Transverse colon (tissue), 4 donors: ENCODE measurements at regions not wholly inside any gene's neighbourhood (a gene's known extent, or its start where the extent isn't known, plus 50 kb on each side); places are given as distances from the start of the nearest gene placed in this dataset.

Experiments
- DNase-seq: peaks from one replicate; pipeline ENCODE4 v3.0.0-alpha.2; 2019
- H3K27ac ChIP-seq, 4 donors: fragments of 200-600 bp; sonication (generic); 2 replicates each; pipeline ENCODE4 v1.5.1; 2016 to 2018; ENCODE audit warnings: inconsistent platforms in 4 of 4
- H3K27me3 ChIP-seq: fragments of 200-600 bp; sonication (generic); 2 replicates; pipeline ENCODE4 v1.5.1; 2017; ENCODE audit warnings: inconsistent platforms
- H3K36me3 ChIP-seq, 4 donors: fragments of 200-600 bp; sonication (generic); 2 replicates each; pipeline ENCODE4 v1.5.1; 2017 to 2019; ENCODE audit warnings: inconsistent platforms in 4 of 4
- H3K4me1 ChIP-seq, 4 donors: fragments of 200-600 bp; sonication (generic); 2 replicates each; pipeline ENCODE4 v1.5.1; 2017 to 2020; ENCODE audit warnings: inconsistent platforms in 4 of 4
- H3K4me3 ChIP-seq, 4 donors: fragments of 200-600 bp; sonication (generic); 1 replicate in 1 of 4; 2 replicates in 3 of 4; pipeline versions ENCODE4 v1.5.1 to v1.6.1; 2017 to 2019; ENCODE audit warnings: inconsistent platforms in 4 of 4
- H3K9me3 ChIP-seq, 2 donors: fragments of 200-600 bp; sonication (generic); 2 replicates each; pipeline ENCODE4 v1.5.1; 2017 to 2019; ENCODE audit warnings: inconsistent platforms in 2 of 2
- EP300 ChIP-seq: sonication (generic); formaldehyde crosslinking; IDR thresholded peaks from one replicate; pipeline ENCODE4 v1.6.1; 2017; ENCODE audit warnings: antibody characterized with exemption, low read depth
- POLR2A ChIP-seq: fragments of 450-650 bp; IDR thresholded peaks from one replicate; pipeline ENCODE4 v1.6.1; 2016; ENCODE audit warnings: antibody characterized with exemption, mild to moderate bottlenecking, moderate library complexity
- POLR2AphosphoS5 ChIP-seq, 3 donors: sonication (generic); formaldehyde crosslinking; IDR thresholded peaks; one replicate each; pipeline ENCODE4 v1.6.1; 2016; ENCODE audit warnings: antibody characterized with exemption in 3 of 3
- WGBS, 2 donors: methylation state at CpG; one replicate each; pipeline ENCODE4 v1.1.5; 2018; ENCODE audit warnings: low coverage in 1 of 2; 5-methylcytosine and 5-hydroxymethylcytosine counted together
- in situ Hi-C, 4 donors: fragments of 200-750 bp; cut with MboI; loops; one replicate each; pipeline versions ENCODE4 v1.15.0 to v1.15.1; 2017; ENCODE audit warnings: low sequenced_read_pairs in 3 of 4, low pct_ligation_motif_present in 1 of 4, low pct_unique_long_range_greater_than_20kb in 1 of 4
- intact Hi-C: fragments of 100-400 bp; cut with DNase I; formaldehyde crosslinking; loops from one replicate; pipeline ENCODE4 v1.15.1; 2023; ENCODE audit warnings: low total_unique reads
- TF ChIP-seq, protein P1 (sequence below), 5 experiments: fragments of 200-600 bp in 3 of 5; fragments of 450-650 bp in 2 of 5; sonication (generic) in 3 of 5; IDR thresholded peaks; 1 replicate in 2 of 5; 2 replicates in 3 of 5; pipeline ENCODE4 v1.5.1; 2016 to 2017; ENCODE audit warnings: antibody characterized with exemption in 5 of 5, inconsistent platforms in 3 of 5, mild to moderate bottlenecking in 2 of 5, moderate library complexity in 1 of 5

DNA sequence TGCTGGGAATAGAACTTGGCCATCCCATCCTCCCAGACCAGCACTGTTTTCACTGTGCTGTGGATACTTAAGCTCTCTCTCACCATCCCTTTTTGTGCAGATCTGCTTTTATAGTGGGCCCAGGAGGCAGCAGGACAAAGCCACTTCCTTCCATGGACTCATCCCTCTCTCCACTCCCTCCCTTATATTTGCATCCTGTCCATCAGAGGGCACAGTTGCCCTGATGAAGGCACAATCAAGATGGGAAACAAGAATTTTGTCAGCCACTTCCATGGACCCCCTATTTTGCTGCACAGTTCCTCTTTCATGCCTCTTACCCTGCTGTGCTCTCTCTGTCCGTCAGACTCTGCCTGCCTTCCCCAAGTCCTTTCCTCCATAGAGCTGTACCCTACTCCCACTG, 338.7 kb downstream of the HRH4 start:
- no peak for DNase-seq
- Histone ChIP-seq H3K9me3 (no peaks in the 10 kb centered on the region), H3K27me3 (no peaks in the 10 kb centered on the region), H3K27ac (peak overlapping the region in 1 of 4 donors; percentile 43), H3K4me3 (no peak overlapping the region), H3K36me3 (no peaks in the 10 kb centered on the region), H3K4me1 (peaks cover 0 to 33% (median 10%) of the 10 kb centered on the region in 4 donors)
- intact Hi-C loops (no loop called here), in situ Hi-C loops (no loop called here)
- WGBS, 2 donors, result 65 to 67% methylated on average over 1 of the region's 1 CpG
- TF ChIP-seq, protein P1, sequence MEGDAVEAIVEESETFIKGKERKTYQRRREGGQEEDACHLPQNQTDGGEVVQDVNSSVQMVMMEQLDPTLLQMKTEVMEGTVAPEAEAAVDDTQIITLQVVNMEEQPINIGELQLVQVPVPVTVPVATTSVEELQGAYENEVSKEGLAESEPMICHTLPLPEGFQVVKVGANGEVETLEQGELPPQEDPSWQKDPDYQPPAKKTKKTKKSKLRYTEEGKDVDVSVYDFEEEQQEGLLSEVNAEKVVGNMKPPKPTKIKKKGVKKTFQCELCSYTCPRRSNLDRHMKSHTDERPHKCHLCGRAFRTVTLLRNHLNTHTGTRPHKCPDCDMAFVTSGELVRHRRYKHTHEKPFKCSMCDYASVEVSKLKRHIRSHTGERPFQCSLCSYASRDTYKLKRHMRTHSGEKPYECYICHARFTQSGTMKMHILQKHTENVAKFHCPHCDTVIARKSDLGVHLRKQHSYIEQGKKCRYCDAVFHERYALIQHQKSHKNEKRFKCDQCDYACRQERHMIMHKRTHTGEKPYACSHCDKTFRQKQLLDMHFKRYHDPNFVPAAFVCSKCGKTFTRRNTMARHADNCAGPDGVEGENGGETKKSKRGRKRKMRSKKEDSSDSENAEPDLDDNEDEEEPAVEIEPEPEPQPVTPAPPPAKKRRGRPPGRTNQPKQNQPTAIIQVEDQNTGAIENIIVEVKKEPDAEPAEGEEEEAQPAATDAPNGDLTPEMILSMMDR (IDR thresholded peaks at IDR 0.05), result peak in 1 of 5 experiments; percentile 11
- TF ChIP-seq POLR2AphosphoS5 (IDR thresholded peaks at IDR 0.05), result no peak

DNA sequence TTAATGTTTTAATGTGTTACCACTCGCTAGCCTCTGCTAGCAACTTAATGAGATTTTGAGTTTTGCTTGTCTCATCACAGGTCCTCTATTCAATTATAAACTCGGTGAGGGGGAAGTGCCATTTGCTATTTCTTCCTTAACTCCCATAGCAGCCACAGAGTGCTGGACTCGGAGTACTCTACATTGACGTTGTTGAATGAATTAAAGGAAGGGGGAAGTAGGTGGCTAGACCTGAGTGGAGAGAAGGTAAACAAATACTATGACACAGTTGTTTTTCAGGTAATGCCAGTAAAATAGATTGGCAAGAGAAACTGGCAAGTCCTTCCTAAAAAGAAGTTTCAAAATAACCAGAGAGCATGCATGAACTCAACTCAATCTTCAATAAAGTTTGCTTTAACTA, 339.3 kb downstream of the HRH4 start:
- WGBS, 2 donors, result 40 to 41% methylated on average over 4 of the region's 4 CpGs
- Histone ChIP-seq H3K27me3 (no peaks in the 10 kb centered on the region), H3K4me1 (peaks cover 0 to 37% (median 10%) of the 10 kb centered on the region in 4 donors), H3K9me3 (no peaks in the 10 kb centered on the region), H3K4me3 (no peak overlapping the region), H3K36me3 (no peaks in the 10 kb centered on the region), H3K27ac (peak overlapping the region in 1 of 4 donors; percentile 43)
- intact Hi-C loops (no loop called here), in situ Hi-C loops (no loop called here)
- DNase-seq, result no peak
- TF ChIP-seq POLR2A (no peak), POLR2AphosphoS5 (IDR thresholded peaks at IDR 0.05) (peak in 1 of 3 donors; percentile 11)

DNA sequence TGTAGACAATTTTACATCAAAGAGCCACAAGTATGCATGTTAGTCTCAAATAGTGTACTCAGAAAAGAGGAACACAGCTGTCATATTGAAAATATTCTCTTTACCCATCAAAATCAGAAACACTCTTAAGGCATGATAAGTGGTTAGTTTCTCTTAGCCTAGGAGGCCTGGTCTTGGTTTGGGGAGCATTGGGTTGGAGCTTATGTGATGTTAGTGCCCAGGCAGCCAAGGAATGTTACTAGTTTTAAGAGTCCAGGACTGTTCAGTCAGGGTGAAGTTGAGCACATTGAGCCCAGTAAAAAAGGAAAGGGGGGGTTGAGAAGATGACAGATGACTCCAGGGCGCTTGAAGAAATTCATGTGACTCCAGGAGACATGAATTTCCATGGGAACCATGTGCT, 340.6 kb downstream of the HRH4 start:
- no peak for DNase-seq
- Histone ChIP-seq H3K4me3 (no peak overlapping the region), H3K4me1 (peaks cover 0 to 49% (median 13%) of the 10 kb centered on the region in 4 donors), H3K27me3 (no peaks in the 10 kb centered on the region), H3K27ac (no peak overlapping the region), H3K9me3 (no peaks in the 10 kb centered on the region), H3K36me3 (no peaks in the 10 kb centered on the region)
- TF ChIP-seq, protein P1 (IDR thresholded peaks at IDR 0.05), result no peak
- TF ChIP-seq POLR2AphosphoS5 (IDR thresholded peaks at IDR 0.05) (no peak), EP300 (no peak), POLR2A (no peak)
- 70% methylated on average over 1 of the region's 1 CpG; no CpG with 5 or more reads in 1 of the 2 donors for WGBS, 2 donors
- in situ Hi-C loops, result no loop called here
- intact Hi-C loops, result no loop called here

DNA sequence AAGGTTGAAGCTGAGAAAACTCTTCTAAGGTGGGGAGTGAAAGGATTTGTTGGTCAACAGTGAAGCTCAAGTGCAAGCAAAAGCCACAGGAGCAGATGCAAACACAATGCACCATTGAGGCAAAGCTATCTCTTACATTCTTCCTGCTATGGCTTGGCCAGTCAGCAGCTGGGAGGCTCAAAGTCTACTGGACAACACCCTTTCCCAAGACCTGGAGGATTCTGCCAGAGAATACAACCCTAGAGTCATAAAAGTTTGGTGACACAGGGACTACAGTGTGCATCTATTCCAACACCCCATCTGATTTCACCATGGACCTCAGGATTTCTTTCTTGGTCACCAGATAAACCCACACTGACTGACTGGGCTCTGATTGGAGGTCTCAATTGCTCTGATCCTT, 342.0 kb downstream of the HRH4 start:
- H3K27ac ChIP-seq, result peak overlapping the region in 3 of 4 donors; percentile 36 to 57 (median 56)
- no peaks in the 10 kb centered on the region for H3K27me3 ChIP-seq
- peak in 2 of 3 donors; percentile 12 to 15 for TF ChIP-seq POLR2AphosphoS5 (IDR thresholded peaks at IDR 0.05)
- TF ChIP-seq EP300, result no peak
- TF ChIP-seq POLR2A, result no peak
- TF ChIP-seq, protein P1 (IDR thresholded peaks at IDR 0.05), result no peak
- H3K4me1 ChIP-seq, result peaks cover 0 to 49% (median 13%) of the 10 kb centered on the region in 4 donors
- no peak overlapping the region for H3K4me3 ChIP-seq
- H3K36me3 ChIP-seq, result no peaks in the 10 kb centered on the region
- intact Hi-C loops (no loop called here), in situ Hi-C loops (no loop called here)
- peak; percentile 61 for DNase-seq
- H3K9me3 ChIP-seq, result no peaks in the 10 kb centered on the region

DNA sequence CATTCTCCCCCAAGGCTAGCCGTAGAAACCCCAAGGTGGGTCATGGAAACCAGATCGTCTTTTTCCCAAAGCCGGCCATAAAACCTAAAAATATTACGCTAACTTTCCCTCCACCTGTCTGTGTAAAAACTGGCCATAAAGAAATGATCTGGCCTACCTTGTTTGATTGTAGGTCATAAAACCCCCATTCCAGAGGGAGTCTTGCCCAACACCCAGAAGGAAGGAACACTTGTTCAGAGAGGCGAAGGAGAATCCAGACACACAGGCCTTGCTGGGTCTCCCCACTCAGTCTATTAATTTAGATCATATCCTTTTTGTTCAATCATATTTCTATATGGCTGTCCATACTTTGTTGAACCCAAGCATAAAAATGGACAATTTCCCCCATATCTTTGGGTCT, 344.7 kb downstream of the HRH4 start:
- no peaks in the 10 kb centered on the region for H3K27me3 ChIP-seq
- no peak overlapping the region for H3K4me3 ChIP-seq
- peak overlapping the region; percentile 43 to 56 (median 48) for H3K27ac ChIP-seq
- in situ Hi-C loops, result no loop called here
- intact Hi-C loops, result no loop called here
- peak; percentile 46 for DNase-seq
- 51 to 57% methylated on average over 5 of the region's 5 CpGs for WGBS, 2 donors
- no peaks in the 10 kb centered on the region for H3K9me3 ChIP-seq
- no peaks in the 10 kb centered on the region for H3K36me3 ChIP-seq
- peak in 1 of 3 donors; percentile 38 for TF ChIP-seq POLR2AphosphoS5 (IDR thresholded peaks at IDR 0.05)
- no peak for TF ChIP-seq POLR2A
- peaks cover 0 to 63% (median 12%) of the 10 kb centered on the region in 4 donors for H3K4me1 ChIP-seq
